PC-3 (cell line): ENCODE measurements at regions not wholly inside any gene's neighbourhood (a gene's known extent, or its start where the extent isn't known, plus 50 kb on each side); places are given as distances from the start of the nearest gene placed in this dataset.

Experiments
- ATAC-seq: fragments of 200-7000 bp; cut with Tn5 transposase; 2 replicates; pipeline ENCODE4 v1.9.1; 2020; ENCODE audit warnings: mild to moderate bottlenecking, moderate library complexity
- BruUV-seq: library from RNA; stranded (reverse); fragments of 400-500 nt; replicated peaks from 2 replicates; lab custom pipeline; 2021; lab: Mats Ljungman, UMichigan
- CTCF ChIA-PET: fragments of 300-600 bp; sonication (Branson Sonifier 250); formaldehyde crosslinking; loops from one replicate; lab custom pipeline; 2022; ENCODE audit warnings: antibody characterized with exemption; lab: Charles Lee
- POLR2A ChIA-PET: fragments of 300-600 bp; sonication (Branson Sonifier 250); formaldehyde crosslinking; loops from one replicate; lab custom pipeline; 2022; ENCODE audit warnings: antibody characterized with exemption; ENCODE audit not compliant: unreplicated experiment; lab: Charles Lee
- DNase-seq: peaks from one replicate; pipeline ENCODE4 v3.0.0-alpha.2; 2015
- H2AFZ ChIP-seq: fragments of 300-600 bp; sonication (generic); 2 replicates; pipeline ENCODE4 v1.6.0; 2016; ENCODE audit warnings: antibody characterized with exemption, low read length
- H3F3A ChIP-seq: fragments of 300-600 bp; sonication (generic); one replicate; pipeline ENCODE4 v1.6.0; 2017; ENCODE audit warnings: antibody characterized with exemption, low read length, control low read depth, mild to moderate bottlenecking; ENCODE audit not compliant: unreplicated experiment
- H3K27ac ChIP-seq: fragments of 300-600 bp; sonication (generic); 2 replicates; pipeline ENCODE4 v1.5.1; 2016; ENCODE audit warnings: mild to moderate bottlenecking, low read length
- H3K27me3 ChIP-seq: fragments of 300-600 bp; sonication (generic); 2 replicates; pipeline ENCODE4 v1.6.1; 2016; ENCODE audit warnings: low read length, mixed read lengths
- H3K36me3 ChIP-seq: fragments of 300-600 bp; sonication (generic); 2 replicates; pipeline ENCODE4 v1.6.1; 2016; ENCODE audit warnings: low read depth, mixed run types, low read length, mixed read lengths
- H3K4me1 ChIP-seq: fragments of 300-600 bp; sonication (generic); 2 replicates; pipeline ENCODE4 v1.5.1; 2016; ENCODE audit warnings: low read length; ENCODE audit not compliant: insufficient read depth
- H3K4me2 ChIP-seq: fragments of 300-600 bp; sonication (generic); 2 replicates; pipeline ENCODE4 v1.6.0; 2016; ENCODE audit warnings: low read length
- H3K4me3 ChIP-seq: fragments of 300-600 bp; sonication (generic); 2 replicates; pipeline ENCODE4 v1.5.1; 2016; ENCODE audit warnings: mild to moderate bottlenecking, low read length, mixed read lengths
- H3K79me2 ChIP-seq: fragments of 300-600 bp; sonication (generic); 2 replicates; pipeline ENCODE4 v1.6.1; 2017; ENCODE audit warnings: low read length, mixed read lengths
- H3K9ac ChIP-seq: fragments of 300-600 bp; sonication (generic); 2 replicates; pipeline ENCODE4 v1.6.0; 2016; ENCODE audit warnings: mild to moderate bottlenecking, low read length
- H3K9me2 ChIP-seq: fragments of 300-600 bp; sonication (generic); replicated peaks from 2 replicates; pipeline ENCODE4 v1.6.1; 2016; ENCODE audit warnings: mixed run types, low read length, mixed read lengths
- H3K9me3 ChIP-seq: fragments of 300-600 bp; sonication (generic); 2 replicates; pipeline ENCODE4 v1.6.1; 2016; ENCODE audit warnings: low read length, mixed read lengths
- H4K20me1 ChIP-seq: fragments of 300-600 bp; sonication (generic); 2 replicates; pipeline ENCODE4 v1.6.1; 2016; ENCODE audit warnings: low read length, mixed read lengths
- CTCF ChIP-seq: fragments of 300-600 bp; sonication (generic); conservative IDR thresholded peaks from 2 replicates; pipeline ENCODE4 v1.5.1; 2017; ENCODE audit warnings: antibody characterized with exemption, low read depth, mild to moderate bottlenecking, low read length
- EZH2 ChIP-seq: fragments of 300-600 bp; sonication (generic); IDR thresholded peaks from one replicate; pipeline ENCODE4 v1.6.1; 2017; ENCODE audit warnings: antibody characterized with exemption, mild to moderate bottlenecking, low read length; ENCODE audit not compliant: unreplicated experiment
- EZH2phosphoT487 ChIP-seq: fragments of 300-600 bp; sonication (generic); IDR thresholded peaks from 2 replicates; pipeline ENCODE4 v1.6.1; 2018; ENCODE audit warnings: mild to moderate bottlenecking, antibody characterized with exemption, low read length, borderline replicate concordance
- intact Hi-C: fragments of 100-400 bp; cut with micrococcal nuclease; formaldehyde crosslinking; loops from 2 replicates; pipeline ENCODE4 v1.9.0; 2023

DNA sequence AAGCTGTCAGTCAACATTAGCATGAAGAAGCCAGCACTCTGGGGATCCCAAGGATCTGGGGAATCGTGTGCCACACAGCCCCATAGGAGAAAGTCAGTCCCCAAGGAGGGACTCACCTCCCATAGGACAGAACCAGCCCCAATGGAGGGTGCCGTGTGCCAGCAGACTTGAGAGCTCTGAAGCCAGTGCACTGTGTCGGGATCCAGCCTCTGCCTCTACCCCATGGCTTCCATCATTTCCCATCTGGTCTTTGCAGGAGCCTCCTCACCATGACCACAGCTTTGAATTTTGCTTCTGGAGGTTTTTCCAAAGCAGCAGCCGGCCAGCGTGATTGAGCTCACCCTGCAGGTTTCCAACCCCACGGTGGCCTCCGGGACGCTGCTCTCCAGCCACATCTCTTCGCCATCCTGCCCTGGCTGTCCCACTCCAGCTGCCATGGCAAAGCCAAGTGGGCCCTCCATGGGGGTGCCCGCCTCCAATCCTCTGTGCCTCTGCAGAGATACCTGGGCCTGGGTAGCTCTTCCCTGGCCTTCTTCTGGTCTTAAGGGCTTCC lies 171.8 kb upstream of the SHH start:
- H3K9me2 ChIP-seq, result no peaks in the 10 kb centered on the region
- no peak for DNase-seq
- ATAC-seq, result no peak
- no peaks in the 10 kb centered on the region for H3K36me3 ChIP-seq
- H3K4me1 ChIP-seq, result no peaks in the 10 kb centered on the region
- no peak overlapping the region for H3K27ac ChIP-seq
- no peaks in the 10 kb centered on the region for H3K79me2 ChIP-seq
- no peaks in the 10 kb centered on the region for H3F3A ChIP-seq
- no peak overlapping the region for H2AFZ ChIP-seq
- no peaks in the 10 kb centered on the region for H3K9me3 ChIP-seq
- intact Hi-C loops, result no loop called here
- TF ChIP-seq CTCF (no peak), EZH2phosphoT487 (no peak), EZH2 (no peak)
- ChIA-PET POLR2A (no interaction called here), CTCF (no interaction called here)
- H4K20me1 ChIP-seq, result no peaks in the 10 kb centered on the region
- no peak overlapping the region for H3K4me2 ChIP-seq
- H3K9ac ChIP-seq, result no peak overlapping the region
- BruUV-seq, result no TSS peak
- H3K4me3 ChIP-seq, result no peak overlapping the region
- peaks cover 21% of the 10 kb centered on the region for H3K27me3 ChIP-seq

GRCh38 chr7:155983176-155983815 lies 171.0 kb upstream of the SHH start:
- Histone ChIP-seq H3K9me2 (no peaks in the 10 kb centered on the region), H3K4me2 (no peak overlapping the region), H4K20me1 (no peaks in the 10 kb centered on the region), H3F3A (no peaks in the 10 kb centered on the region), H3K27me3 (peaks cover 29% of the 10 kb centered on the region), H3K79me2 (no peaks in the 10 kb centered on the region), H3K36me3 (no peaks in the 10 kb centered on the region), H3K4me3 (no peak overlapping the region), H2AFZ (no peak overlapping the region), H3K4me1 (no peaks in the 10 kb centered on the region), H3K27ac (no peak overlapping the region), H3K9ac (no peak overlapping the region), H3K9me3 (no peaks in the 10 kb centered on the region)
- ATAC-seq (no peak), DNase-seq (no peak)
- TF ChIP-seq EZH2 (no peak), EZH2phosphoT487 (no peak), CTCF (no peak)
- BruUV-seq, result no TSS peak
- ChIA-PET CTCF (no interaction called here), POLR2A (no interaction called here)
- intact Hi-C loops, result no loop called here

DNA sequence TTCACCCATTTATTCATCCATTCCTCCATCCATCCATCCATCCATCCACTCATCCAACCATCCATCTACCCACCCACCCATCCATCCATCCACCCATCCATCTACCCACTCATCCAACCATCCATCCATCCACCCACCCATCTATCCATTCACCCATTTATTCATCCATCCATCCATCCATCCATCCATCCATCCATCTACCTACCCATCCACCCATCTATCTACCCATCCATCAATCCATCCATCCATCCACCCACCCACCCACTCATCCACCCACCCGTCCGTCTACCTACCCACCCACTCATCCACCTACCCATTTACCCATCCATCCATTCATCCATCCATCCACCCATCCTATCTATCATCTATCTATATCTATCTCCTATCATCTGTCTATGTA lies 169.4 kb upstream of the SHH start:
- H3K79me2 ChIP-seq, result no peaks in the 10 kb centered on the region
- no peak overlapping the region for H3K9ac ChIP-seq
- BruUV-seq, result no TSS peak
- H3K4me3 ChIP-seq, result no peak overlapping the region
- no peaks in the 10 kb centered on the region for H3F3A ChIP-seq
- H3K4me1 ChIP-seq, result no peaks in the 10 kb centered on the region
- intact Hi-C loops, result no loop called here
- no peaks in the 10 kb centered on the region for H3K36me3 ChIP-seq
- no peak overlapping the region for H3K4me2 ChIP-seq
- CTCF ChIA-PET, result no interaction called here
- no peaks in the 10 kb centered on the region for H3K9me3 ChIP-seq
- peaks cover 35% of the 10 kb centered on the region for H3K27me3 ChIP-seq
- H2AFZ ChIP-seq, result no peak overlapping the region
- H3K27ac ChIP-seq, result no peak overlapping the region
- ATAC-seq (no peak), DNase-seq (no peak)
- no peak for TF ChIP-seq CTCF
- TF ChIP-seq EZH2phosphoT487, result no peak
- no peak for TF ChIP-seq EZH2
- H3K9me2 ChIP-seq, result no peaks in the 10 kb centered on the region
- no peaks in the 10 kb centered on the region for H4K20me1 ChIP-seq
- POLR2A ChIA-PET, result no interaction called here
